ENCODE measurements at regions not wholly inside any gene's neighbourhood (a gene's known extent, or its start where the extent isn't known, plus 50 kb on each side); places are given as distances from the start of the nearest gene placed in this dataset.

GRCh38 chr5:110841137-110841536 is 102.3 kb downstream of the SLC25A46 start:
- TF ChIP-seq, protein P1, sequence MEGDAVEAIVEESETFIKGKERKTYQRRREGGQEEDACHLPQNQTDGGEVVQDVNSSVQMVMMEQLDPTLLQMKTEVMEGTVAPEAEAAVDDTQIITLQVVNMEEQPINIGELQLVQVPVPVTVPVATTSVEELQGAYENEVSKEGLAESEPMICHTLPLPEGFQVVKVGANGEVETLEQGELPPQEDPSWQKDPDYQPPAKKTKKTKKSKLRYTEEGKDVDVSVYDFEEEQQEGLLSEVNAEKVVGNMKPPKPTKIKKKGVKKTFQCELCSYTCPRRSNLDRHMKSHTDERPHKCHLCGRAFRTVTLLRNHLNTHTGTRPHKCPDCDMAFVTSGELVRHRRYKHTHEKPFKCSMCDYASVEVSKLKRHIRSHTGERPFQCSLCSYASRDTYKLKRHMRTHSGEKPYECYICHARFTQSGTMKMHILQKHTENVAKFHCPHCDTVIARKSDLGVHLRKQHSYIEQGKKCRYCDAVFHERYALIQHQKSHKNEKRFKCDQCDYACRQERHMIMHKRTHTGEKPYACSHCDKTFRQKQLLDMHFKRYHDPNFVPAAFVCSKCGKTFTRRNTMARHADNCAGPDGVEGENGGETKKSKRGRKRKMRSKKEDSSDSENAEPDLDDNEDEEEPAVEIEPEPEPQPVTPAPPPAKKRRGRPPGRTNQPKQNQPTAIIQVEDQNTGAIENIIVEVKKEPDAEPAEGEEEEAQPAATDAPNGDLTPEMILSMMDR (IDR thresholded peaks at IDR 0.05): no peak
- no peak for TF ChIP-seq POLR2A (IDR thresholded peaks at IDR 0.05)
